ENCODE measurements at regions not wholly inside any gene's neighbourhood (a gene's known extent, or its start where the extent isn't known, plus 50 kb on each side); places are given as distances from the start of the nearest gene placed in this dataset.

DNA sequence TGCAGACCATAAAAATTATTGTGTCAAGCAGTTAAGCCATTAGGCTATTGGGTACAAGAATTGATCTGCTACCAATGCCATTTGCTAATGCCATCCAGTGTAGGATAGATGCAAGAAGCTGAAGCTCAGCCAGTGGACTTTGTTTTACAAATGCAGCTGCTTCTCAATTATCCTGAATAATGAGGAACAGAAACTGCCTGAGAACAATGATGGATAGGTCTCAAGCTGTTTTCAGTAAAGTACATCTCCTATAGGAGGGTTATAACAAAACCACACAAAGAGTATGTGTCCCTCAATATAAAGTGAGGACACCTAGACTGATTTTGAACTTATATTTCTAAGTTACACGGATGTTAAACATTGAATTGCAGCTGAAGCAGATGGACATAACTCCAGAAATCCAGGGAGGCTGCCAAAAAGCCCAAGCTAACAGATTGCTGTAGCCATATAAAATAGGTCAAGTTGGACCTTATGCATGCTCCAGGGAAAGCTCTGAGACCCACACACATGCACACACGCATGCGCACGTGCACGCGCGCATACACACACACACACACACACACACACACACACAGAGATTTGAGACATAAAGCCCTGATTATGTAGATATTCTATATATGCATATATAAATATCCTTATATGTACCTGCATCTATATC is 482.7 kb upstream of the CD180 start:
- DNase-seq (ENCODE audit: low read depth, low spot score) = no peak
- H3K27ac ChIP-seq = no peak overlapping the region

DNA sequence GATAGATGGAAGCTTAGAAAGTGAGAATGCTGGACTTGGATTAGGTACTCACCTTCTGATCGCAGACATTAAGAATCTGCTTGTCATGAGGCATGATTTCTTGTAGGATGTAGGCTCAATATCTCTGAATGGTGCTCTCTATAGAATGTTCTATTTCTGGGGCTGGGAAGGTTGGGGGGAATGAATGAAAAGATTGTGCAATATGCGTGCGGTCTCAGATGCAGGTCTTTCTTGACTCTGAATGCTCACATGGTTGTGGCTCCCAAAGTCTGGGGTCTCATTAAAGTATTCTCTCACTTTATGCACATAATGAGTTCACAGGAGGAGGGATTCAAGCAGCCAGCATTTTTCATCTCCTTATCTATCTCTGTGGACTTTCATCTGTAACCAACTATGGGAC is 482.0 kb upstream of the CD180 start:
- H3K27ac ChIP-seq = no peak overlapping the region
- no peak for DNase-seq (ENCODE audit: low read depth, low spot score)

DNA sequence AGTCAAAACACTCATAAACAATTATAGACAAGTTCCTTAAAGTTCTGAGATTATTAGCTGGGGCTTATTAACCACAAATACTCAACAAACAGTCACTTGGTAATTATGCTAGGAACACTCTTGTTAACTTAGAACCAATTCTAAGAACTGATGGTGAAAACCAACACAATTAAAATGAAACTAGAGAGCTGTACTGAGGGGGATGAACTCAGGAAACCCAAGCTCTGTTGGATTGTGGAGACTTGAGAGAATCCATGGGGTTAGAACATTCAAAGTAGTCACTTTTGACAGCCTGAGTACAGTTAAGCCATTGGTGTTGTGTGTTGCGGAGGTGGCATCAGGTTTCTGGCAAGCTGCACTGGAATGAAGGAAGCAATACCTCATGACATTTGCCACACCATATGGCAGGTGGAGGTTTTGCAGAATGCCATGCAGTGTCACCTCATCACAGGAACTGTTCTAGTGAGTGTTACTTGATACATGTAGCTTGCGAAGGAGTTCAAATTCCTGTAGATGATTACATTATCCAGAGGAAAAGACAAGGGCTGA is 480.9 kb upstream of the CD180 start:
- H3K27ac ChIP-seq = no peak overlapping the region
- no peak for DNase-seq (ENCODE audit: low read depth, low spot score)

DNA sequence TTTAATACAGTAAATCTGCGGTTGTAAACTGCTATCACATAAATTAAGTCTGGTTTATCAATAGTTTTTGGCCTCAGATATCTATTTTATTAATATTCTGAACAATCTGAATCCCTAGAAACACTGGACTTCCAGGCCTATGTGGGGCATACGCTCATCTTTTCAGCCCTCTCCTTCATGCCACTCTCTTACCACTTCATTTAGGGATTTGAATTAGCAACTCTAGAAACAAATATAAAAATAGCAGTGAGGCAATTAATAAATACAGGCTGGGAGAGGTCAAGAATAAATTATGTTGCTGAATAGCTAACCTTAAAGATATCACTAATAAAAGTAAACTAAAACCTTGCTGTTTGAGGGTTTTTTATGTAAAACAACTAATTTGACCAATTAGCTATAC is 480.3 kb upstream of the CD180 start:
- DNase-seq (ENCODE audit: low read depth, low spot score) = no peak
- no peak overlapping the region for H3K27ac ChIP-seq

DNA sequence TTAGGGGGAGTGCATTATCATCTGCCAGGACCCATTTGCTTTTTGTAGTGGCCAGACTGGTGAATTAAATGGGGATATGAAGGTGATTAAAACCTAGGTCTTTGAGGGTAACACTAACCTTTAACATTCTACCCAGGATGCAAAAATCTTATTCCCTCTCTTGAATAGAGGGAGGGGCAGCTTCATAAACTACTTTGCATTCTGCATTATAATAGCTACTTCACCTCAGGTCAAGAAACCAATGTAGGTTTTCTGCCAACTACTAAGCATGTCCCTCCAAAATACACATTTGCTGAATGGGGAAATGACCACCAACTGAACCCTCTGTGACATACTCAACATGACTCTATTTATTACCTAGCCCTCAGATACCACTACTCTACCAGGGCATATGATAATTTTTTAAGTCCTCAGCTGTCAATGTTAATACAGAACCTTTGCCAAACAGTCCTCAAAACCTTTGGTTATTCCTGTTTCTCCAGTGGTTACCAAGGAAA is 477.6 kb upstream of the CD180 start:
- DNase-seq (ENCODE audit: low read depth, low spot score) = no peak
- H3K27ac ChIP-seq = no peak overlapping the region

DNA sequence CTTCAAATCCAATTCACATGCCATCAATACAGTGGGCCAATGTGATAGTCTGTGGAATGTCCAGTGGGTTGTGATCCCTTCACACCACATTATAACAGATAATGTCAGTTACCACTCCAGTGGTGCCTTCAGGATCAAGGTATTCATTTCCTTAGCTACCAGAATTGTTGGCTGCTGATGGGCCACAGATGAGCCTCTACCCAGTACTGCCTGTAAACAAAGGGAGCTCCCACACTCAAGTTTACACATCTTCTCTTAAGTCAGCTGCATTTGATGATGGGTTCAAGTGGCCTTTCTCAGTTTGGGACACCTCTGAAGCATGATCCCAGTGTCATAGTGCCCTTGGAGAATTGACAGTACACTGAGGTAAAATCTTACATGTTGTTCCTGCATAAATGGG is 477.0 kb upstream of the CD180 start:
- no peak for DNase-seq (ENCODE audit: low read depth, low spot score)
- no peak overlapping the region for H3K27ac ChIP-seq

DNA sequence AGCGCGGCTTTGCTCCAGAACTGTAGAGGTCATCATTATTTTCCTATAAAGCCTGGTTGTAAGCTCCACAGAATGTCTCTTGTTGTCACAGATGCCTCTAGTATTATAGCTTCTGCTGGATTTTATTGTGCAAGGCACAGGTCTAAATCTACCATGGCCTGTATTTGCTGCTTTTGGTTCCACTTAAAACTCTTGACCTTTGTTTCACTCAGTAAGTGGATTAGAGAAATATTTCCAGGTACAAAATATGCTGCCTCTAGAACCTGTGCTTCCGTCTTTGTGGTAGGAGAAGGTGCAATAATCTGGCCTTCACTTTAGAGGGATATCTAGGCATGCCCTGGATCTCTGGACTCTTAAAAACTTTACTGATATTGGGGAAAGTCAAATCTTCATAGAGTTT is 476.6 kb upstream of the CD180 start:
- no peak overlapping the region for H3K27ac ChIP-seq
- DNase-seq (ENCODE audit: low read depth, low spot score) = no peak

DNA sequence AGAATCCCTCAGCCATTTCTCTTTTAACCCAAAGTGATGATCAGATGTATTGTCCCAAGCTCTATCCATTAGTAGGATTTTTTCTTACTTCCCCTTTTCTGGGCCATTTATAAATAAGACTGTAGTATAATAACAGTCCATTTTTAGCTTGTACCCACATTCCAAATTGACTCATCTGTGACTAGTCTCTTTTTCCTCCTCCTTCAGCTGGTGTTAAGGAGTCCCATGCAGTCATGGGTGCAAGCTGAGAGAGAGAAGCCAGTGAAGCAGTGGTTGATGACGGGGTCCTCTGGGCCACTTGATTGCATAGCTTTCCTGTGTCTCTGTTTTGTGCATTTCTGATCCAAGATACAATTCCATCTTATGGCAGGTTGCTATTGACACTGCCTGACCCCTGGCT is 476.0 kb upstream of the CD180 start:
- no peak for DNase-seq (ENCODE audit: low read depth, low spot score)
- H3K27ac ChIP-seq = no peak overlapping the region

DNA sequence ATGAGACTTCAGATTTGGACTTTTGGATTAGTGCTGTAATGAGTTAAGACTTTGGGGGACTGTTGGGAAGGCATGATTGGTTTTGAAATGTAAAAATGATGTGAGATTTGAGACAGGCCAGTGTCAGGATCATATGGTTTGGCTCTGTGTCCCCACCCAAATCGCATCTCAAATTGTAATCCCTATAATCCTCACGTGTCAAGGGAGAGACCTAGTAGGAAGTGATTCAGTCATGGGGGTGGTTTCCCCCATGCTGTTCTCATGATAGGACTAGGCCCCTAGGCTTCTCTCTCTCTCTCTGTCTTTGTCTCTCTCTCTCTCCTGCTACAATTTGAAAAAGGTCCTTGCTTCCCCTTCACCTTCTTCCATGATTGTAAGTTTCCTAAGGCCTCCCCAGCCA is 473.3 kb upstream of the CD180 start:
- H3K27ac ChIP-seq = no peak overlapping the region
- DNase-seq (ENCODE audit: low read depth, low spot score) = no peak

DNA sequence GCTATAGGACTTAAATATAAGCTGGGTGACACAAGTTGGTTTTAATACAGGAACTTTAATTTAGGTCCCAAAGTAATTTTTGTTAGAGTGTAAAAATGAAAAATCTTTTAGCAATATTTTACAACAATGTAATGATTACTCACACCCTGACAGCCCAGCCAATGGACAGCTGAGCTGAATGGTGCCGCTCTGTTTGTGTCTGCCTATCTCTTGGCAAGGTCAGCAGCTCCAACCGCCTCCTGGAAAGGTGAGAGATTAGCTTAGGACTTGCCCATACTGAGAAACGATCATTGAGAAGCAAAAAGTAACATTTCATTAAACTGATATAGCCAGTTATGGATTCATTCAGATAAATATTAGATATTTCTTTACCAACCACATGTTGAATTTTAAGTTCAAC is 463.6 kb upstream of the CD180 start:
- no peak for DNase-seq (ENCODE audit: low read depth, low spot score)
- no peak overlapping the region for H3K27ac ChIP-seq

DNA sequence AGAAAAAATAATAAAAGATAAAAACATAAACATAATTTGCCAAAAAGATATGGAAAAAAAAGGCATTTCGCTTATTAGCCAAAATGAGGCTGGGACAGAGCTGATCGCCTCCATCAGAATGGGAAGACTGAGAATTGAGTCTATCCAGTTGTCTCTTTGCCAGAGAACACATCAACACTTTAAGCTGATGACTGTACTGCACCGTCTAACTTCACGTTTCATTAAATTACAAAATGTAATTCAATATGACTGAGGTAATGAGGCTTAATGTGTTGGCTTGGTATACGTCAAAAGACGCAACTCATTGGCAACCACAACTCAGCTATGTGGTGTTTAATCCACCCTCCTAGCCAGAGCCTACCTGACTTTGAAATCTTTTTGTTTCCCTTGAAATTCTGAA is 462.7 kb upstream of the CD180 start:
- DNase-seq (ENCODE audit: low read depth, low spot score) = no peak
- no peak overlapping the region for H3K27ac ChIP-seq

DNA sequence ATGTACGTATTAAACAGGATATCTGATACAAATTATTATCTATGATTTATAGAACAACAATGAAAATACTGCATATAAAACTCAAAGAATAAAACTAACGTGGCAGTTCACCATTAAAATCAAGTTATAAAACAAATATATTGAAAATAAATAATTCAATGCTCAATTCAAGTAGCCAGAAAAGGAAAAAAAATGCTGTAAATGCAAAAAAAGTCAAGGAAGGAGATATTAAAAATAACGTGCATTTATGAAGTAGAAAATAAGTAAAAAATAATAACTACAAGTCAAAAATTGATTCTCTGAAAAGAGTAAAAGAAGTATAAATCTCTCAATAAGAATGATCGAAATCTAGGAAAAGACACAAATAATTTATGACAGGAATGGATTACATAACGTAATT is 460.5 kb upstream of the CD180 start:
- no peak for DNase-seq (ENCODE audit: low read depth, low spot score)
- H3K27ac ChIP-seq = no peak overlapping the region

DNA sequence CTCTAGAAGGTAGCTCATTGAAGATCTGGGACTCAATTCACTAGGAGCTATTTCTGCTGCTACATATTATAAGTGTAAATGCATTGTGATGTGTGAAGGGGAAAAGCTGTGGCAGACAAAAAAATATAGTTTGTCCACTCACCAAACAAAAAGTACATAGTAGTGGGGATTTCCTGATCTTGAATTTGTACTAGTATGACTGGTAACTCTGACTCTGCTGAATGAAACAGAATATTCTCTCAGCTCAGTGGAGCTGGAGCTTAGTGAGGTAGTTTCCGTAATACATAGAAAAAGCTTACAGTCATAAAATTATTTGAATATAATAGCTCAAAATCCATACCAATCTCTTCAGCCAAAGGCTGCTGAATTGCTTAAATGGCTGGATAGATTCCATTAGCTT is 455.6 kb upstream of the CD180 start:
- DNase-seq (ENCODE audit: low read depth, low spot score) = no peak
- H3K27ac ChIP-seq = no peak overlapping the region

DNA sequence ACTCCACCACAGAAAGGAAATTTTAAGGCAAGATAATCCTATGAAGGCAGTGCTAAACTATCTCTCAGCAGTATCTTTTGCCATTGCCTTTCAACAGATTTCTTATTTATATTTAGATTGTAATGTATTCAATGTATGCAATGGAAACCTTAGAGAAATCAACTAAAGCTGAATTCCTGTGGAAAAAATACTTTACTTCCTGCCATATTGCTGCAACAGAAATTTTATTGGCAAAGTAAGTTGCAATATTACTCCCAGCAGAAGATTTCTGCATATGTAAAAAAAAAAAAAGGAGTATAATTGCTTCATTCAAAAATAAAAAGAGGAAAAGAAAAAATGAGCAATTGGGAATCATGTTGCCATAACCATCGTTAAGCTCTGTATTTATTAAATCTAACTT is 454.6 kb upstream of the CD180 start:
- no peak overlapping the region for H3K27ac ChIP-seq
- no peak for DNase-seq (ENCODE audit: low read depth, low spot score)

DNA sequence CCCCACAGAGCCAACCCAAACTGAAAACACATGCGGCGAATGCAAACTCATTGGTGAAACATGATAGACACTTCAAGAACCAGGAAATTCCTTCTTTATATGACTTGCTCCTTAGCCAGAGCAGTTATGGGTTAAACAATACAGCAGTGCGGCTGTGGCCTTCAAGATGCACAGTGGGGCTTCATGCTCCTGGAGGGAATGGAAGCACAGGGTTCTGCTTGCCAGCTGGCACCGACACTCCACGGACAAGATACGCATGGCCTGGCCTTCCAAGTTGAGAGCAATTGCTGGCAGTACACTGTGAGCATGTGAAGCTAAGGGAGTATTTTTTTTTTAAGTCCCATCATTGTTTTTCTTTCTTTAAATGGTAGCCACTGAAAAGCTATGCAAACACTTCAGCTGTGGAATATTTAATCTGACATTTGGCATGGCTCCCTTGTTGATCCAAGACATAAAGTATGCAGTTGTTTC is 451.6 kb upstream of the CD180 start:
- no peak for DNase-seq (ENCODE audit: low read depth, low spot score)
- no peak overlapping the region for H3K27ac ChIP-seq

DNA sequence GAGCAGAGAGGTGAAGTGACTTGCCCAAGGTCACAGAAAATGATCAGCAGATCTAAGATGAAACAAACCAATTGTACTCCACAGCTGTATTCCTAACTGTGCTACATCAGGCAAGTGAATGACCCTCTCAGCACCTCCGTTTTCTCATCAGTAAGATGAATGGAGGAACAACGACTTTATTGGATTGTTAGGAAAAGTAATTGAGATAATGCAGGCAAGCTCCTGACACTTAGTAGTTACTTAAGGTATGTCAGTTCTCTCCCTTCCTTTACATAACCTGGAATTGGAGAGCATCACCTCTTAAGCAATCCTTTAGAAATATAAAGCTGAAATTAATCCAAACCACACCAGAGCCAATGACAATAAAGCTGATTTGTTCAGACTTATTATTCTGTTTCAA is 451.2 kb upstream of the CD180 start:
- DNase-seq (ENCODE audit: low read depth, low spot score) = no peak
- H3K27ac ChIP-seq = no peak overlapping the region

DNA sequence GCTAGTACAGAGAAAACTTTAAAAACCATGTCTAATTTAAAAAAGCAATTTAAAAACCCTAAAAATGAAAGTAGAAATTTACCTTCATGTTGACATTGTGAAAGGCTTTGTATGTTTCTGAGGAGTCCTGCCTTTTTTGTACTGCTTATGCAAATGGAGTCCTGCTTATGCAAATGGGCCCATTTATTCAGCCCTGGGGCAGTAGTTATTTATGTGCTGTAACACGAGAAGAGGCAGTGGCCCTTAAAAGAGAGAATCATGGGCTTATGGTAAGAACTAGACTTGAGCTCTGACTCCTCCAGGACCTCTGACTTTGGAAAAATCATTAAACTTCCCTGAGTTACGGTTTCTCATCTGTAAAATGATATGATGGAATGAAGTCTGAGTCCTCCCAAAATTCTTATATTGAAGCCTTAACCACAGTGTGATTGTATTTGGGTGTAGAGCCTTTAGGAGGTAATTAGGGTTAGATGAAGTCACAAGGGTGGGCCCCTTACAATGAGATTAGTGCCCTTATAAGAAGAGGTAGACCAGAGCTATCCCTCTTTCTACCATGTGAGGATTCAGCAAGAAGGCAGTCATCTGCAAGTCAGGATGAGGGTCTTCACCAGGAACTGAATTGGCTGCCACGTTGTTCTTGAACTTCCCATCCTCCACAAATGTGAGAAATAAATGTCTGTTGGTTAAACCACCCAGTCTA is 447.8 kb upstream of the CD180 start:
- no peak overlapping the region for H3K27ac ChIP-seq
- DNase-seq (ENCODE audit: low read depth, low spot score) = no peak

DNA sequence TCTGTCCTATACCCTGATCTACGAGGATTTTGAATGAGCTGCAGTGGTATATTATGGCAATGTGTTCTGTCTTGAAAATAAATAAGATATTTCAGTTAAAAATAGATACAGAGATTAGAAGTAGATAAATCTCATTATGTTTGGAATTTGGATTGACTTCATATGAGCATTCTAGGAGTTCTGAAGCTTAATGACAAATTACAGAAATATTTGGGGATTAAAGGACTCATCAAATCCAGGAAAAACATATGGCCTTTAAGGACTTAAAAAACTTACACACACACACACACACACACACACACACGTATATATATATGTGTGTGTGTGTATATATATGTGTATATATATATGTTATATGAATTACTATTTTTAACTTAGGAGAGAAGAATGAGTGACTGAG is 446.9 kb upstream of the CD180 start:
- no peak overlapping the region for H3K27ac ChIP-seq
- DNase-seq (ENCODE audit: low read depth, low spot score) = no peak

DNA sequence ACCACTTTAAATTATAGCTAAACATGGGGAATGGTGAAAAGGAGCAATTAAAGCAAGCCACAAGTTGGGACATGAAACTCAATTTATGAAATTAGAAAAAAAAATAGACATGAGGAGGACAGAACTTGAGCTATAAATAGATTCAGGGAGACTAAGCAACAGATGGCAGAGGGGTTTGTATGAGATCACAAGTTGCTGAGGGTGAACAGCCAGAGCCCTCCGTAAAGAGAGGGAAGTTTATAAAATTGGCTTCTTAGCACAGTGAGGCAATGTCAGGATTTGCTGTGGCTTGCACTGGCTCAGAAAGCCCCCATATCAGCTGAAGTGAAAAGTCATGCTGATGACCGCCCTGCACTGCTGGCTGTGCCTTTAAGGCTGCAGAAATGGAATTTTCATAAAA is 443.4 kb upstream of the CD180 start:
- no peak for DNase-seq (ENCODE audit: low read depth, low spot score)
- no peak overlapping the region for H3K27ac ChIP-seq

DNA sequence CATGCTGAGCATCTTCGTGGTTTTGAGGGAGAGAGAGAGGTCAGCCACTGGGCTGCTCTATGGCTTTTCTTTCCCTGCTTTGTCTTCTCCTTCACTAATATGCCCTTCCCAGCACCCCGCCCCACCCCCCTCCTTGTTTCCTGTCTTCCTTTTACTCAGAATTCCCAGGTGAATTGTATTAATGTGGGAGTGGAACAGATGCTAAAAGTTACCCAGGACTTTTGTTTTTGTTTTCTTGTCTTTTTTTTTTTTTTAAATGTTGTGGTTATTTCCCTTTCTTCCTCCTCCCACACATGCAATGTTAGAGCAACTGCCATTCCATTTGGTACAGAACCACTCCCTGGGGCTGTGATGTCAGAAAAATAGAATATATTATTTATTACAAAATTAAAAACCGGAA is 442.7 kb upstream of the CD180 start:
- DNase-seq (ENCODE audit: low read depth, low spot score) = no peak
- no peak overlapping the region for H3K27ac ChIP-seq

DNA sequence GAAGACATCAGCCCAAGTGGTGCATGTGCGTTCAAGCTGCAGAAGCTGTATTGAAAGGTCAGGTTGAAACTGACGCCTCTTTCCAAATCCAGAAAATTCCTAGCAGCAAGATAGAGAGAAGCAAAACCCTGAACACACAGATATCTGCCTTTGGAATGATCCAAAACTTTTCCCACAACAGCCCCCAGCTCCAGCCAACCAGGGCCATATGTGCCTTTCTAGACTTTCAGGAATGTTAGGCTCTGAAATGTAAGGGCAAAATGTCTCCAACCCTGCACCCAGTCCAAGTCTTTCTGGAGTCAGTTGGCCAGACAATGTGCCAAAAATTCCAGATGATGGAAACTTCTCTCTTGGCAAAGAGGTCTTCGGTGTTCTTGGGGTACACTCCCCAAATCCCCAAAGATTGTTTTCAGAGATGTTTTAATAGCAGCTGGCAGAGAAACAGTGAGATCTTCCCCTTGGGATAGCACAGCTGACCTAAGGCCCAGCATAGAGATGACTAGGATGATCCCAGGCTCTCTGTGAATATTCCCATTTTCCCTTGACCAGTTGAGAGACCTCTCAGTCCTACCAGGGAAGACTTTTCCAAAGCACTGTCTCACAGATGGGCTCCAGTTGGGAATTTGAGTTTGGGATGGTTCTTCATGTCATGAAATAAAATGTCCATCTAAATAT is 440.4 kb upstream of the CD180 start:
- no peak for DNase-seq (ENCODE audit: low read depth, low spot score)
- H3K27ac ChIP-seq = no peak overlapping the region
